ENCODE measurements at regions not wholly inside any gene's neighbourhood (a gene's known extent, or its start where the extent isn't known, plus 50 kb on each side); places are given as distances from the start of the nearest gene placed in this dataset.
A peak's percentile ranks its signal among the peaks of the same experiment; 100 is the strongest.

- Mint-ChIP-seq H3K36me3 (no peaks in the 10 kb centered on the region), H3K27me3 (ENCODE audit: low read depth) (no peaks in the 10 kb centered on the region), H3K4me3 (peak overlapping the region; percentile 50), H3K9me3 (0 out of 2 replicates have a peak, but pooled peaks cover 4% of the 10 kb centered on the region), H3K4me1 (peaks cover 41% of the 10 kb centered on the region), H3K27ac (peak overlapping the region; percentile 97)
- ATAC-seq (peak; percentile 70; the same call in 1 of the 2 replicates), DNase-seq (ENCODE audit: low spot score) (peak; percentile 61)
- ChIA-PET POLR2A (interaction anchor here (0.7 kb wide), 1 partner anchor 21 kb away, joined by 3 read pairs; no protein-coding TSS in a partner anchor), CTCF (no interaction called here)
- TF ChIP-seq, protein P1, sequence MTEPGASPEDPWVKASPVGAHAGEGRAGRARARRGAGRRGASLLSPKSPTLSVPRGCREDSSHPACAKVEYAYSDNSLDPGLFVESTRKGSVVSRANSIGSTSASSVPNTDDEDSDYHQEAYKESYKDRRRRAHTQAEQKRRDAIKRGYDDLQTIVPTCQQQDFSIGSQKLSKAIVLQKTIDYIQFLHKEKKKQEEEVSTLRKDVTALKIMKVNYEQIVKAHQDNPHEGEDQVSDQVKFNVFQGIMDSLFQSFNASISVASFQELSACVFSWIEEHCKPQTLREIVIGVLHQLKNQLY (CRISPR knock-in tag; IDR thresholded peaks at IDR 0.05), result no peak
- TF ChIP-seq, protein P2, sequence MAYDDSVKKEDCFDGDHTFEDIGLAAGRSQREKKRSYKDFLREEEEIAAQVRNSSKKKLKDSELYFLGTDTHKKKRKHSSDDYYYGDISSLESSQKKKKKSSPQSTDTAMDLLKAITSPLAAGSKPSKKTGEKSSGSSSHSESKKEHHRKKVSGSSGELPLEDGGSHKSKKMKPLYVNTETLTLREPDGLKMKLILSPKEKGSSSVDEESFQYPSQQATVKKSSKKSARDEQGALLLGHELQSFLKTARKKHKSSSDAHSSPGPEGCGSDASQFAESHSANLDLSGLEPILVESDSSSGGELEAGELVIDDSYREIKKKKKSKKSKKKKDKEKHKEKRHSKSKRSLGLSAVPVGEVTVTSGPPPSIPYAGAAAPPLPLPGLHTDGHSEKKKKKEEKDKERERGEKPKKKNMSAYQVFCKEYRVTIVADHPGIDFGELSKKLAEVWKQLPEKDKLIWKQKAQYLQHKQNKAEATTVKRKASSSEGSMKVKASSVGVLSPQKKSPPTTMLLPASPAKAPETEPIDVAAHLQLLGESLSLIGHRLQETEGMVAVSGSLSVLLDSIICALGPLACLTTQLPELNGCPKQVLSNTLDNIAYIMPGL (CRISPR knock-in tag; IDR thresholded peaks at IDR 0.05), result no peak
- TF ChIP-seq GABPB1 (CRISPR knock-in tag; IDR thresholded peaks at IDR 0.05) (no peak), ERG (CRISPR knock-in tag; IDR thresholded peaks at IDR 0.05) (no peak), E2F4 (CRISPR knock-in tag; IDR thresholded peaks at IDR 0.05; ENCODE audit: borderline replicate concordance, low read depth) (no peak), ZNF317 (CRISPR knock-in tag; IDR thresholded peaks at IDR 0.05; ENCODE audit: borderline replicate concordance, low read depth) (no peak), ATF3 (CRISPR knock-in tag; conservative IDR thresholded peaks at IDR 0.05) (no peak), KAT7 (CRISPR knock-in tag; IDR thresholded peaks at IDR 0.05; ENCODE audit: borderline replicate concordance) (no peak), ATF6 (CRISPR knock-in tag; IDR thresholded peaks at IDR 0.05) (no peak), SP1 (CRISPR knock-in tag; conservative IDR thresholded peaks at IDR 0.05) (0 out of 2 replicates have a peak, but pooled peaks have one; percentile 19), GRHL2 (CRISPR knock-in tag; IDR thresholded peaks at IDR 0.05; ENCODE audit: insufficient replicate concordance, severe bottlenecking) (no peak), ZNF263 (CRISPR knock-in tag; IDR thresholded peaks at IDR 0.05; ENCODE audit: low read depth) (no peak), ZNF219 (CRISPR knock-in tag; IDR thresholded peaks at IDR 0.05; ENCODE audit: borderline replicate concordance) (no peak), TCF7 (CRISPR knock-in tag; IDR thresholded peaks at IDR 0.05; ENCODE audit: low read depth) (no peak), CREB1 (CRISPR knock-in tag; IDR thresholded peaks at IDR 0.05) (no peak), ZNF281 (CRISPR knock-in tag; IDR thresholded peaks at IDR 0.05) (no peak)
- TF ChIP-seq, protein P3, sequence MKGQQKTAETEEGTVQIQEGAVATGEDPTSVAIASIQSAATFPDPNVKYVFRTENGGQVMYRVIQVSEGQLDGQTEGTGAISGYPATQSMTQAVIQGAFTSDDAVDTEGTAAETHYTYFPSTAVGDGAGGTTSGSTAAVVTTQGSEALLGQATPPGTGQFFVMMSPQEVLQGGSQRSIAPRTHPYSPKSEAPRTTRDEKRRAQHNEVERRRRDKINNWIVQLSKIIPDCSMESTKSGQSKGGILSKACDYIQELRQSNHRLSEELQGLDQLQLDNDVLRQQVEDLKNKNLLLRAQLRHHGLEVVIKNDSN (CRISPR knock-in tag; IDR thresholded peaks at IDR 0.05), result 0 out of 2 replicates have a peak, but pooled peaks have one; percentile 20
- TF ChIP-seq, protein P4, sequence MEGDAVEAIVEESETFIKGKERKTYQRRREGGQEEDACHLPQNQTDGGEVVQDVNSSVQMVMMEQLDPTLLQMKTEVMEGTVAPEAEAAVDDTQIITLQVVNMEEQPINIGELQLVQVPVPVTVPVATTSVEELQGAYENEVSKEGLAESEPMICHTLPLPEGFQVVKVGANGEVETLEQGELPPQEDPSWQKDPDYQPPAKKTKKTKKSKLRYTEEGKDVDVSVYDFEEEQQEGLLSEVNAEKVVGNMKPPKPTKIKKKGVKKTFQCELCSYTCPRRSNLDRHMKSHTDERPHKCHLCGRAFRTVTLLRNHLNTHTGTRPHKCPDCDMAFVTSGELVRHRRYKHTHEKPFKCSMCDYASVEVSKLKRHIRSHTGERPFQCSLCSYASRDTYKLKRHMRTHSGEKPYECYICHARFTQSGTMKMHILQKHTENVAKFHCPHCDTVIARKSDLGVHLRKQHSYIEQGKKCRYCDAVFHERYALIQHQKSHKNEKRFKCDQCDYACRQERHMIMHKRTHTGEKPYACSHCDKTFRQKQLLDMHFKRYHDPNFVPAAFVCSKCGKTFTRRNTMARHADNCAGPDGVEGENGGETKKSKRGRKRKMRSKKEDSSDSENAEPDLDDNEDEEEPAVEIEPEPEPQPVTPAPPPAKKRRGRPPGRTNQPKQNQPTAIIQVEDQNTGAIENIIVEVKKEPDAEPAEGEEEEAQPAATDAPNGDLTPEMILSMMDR (IDR thresholded peaks at IDR 0.05), result no peak
- TF ChIP-seq, protein P5, sequence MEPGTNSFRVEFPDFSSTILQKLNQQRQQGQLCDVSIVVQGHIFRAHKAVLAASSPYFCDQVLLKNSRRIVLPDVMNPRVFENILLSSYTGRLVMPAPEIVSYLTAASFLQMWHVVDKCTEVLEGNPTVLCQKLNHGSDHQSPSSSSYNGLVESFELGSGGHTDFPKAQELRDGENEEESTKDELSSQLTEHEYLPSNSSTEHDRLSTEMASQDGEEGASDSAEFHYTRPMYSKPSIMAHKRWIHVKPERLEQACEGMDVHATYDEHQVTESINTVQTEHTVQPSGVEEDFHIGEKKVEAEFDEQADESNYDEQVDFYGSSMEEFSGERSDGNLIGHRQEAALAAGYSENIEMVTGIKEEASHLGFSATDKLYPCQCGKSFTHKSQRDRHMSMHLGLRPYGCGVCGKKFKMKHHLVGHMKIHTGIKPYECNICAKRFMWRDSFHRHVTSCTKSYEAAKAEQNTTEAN (CRISPR knock-in tag; IDR thresholded peaks at IDR 0.05), result no peak
Measured at GRCh38 chrX:63581398-63581797, 203.6 kb downstream of the ARHGEF9 start.

All from WTC11 (cell line).